ENCODE measurements at regions not wholly inside any gene's neighbourhood (a gene's known extent, or its start where the extent isn't known, plus 50 kb on each side); places are given as distances from the start of the nearest gene placed in this dataset.

GRCh38 chr15:38699633-38700230 is 135.1 kb upstream of the RASGRP1 start:
- peaks cover 70% of the 10 kb centered on the region for H3K4me1 ChIP-seq (ENCODE audit: control insufficient read depth, insufficient read depth, low read length, poor library complexity, severe bottlenecking)
- no peaks in the 10 kb centered on the region for H3K36me3 Mint-ChIP-seq
- H3K4me3 Mint-ChIP-seq, result peak overlapping the region; percentile 69 to 96 (median 84)
- H3K27me3 Mint-ChIP-seq, result no peaks in the 10 kb centered on the region
- H3K9me3 ChIP-seq (ENCODE audit: control insufficient read depth in 2 of 2, low read length in 2 of 2), result no peaks in the 10 kb centered on the region
- peaks cover 6% of the 10 kb centered on the region for H3K36me3 ChIP-seq (ENCODE audit: control insufficient read depth, insufficient read depth, low read length)
- peak overlapping the region; percentile 88 for H3K4me3 ChIP-seq (ENCODE audit: low read depth, low read length)
- DNase-seq (peak; percentile 61 to 92 (median 75)), ATAC-seq (ENCODE audit: low read depth in 2 of 2) (peak; percentile 56 to 57)
- no peaks in the 10 kb centered on the region for H3K9me3 Mint-ChIP-seq
- peaks cover 24 to 72% (median 48%) of the 10 kb centered on the region in 4 donors for H3K4me1 Mint-ChIP-seq
- no peaks in the 10 kb centered on the region for H3K27me3 ChIP-seq (ENCODE audit: control insufficient read depth, insufficient read depth, low read length)
- H3K27ac ChIP-seq (ENCODE audit: insufficient read depth, low read length, poor library complexity, severe bottlenecking), result peak overlapping the region; percentile 83
- peak overlapping the region; percentile 79 to 91 (median 80) for H3K27ac Mint-ChIP-seq

DNA sequence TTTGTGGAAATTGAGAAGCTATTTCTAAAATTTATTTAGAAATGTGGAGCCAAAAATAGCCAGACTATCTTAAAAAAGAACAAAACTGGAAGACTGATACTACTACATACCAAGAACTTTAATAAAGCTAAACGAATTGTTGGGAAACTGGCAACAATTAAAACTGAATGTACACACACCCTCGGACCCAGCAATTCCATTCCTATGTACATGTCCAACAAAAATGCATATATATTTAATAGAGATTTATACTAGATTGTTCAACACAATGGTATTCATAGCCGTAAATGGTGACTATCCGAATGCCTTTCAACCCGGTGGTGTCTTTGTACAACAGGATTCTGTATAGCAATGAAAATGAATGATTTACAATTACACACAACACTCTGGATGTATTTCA is 136.5 kb upstream of the RASGRP1 start:
- Histone ChIP-seq H3K36me3 (ENCODE audit: control insufficient read depth, insufficient read depth, low read length) (peaks cover 6% of the 10 kb centered on the region), H3K9me3 (ENCODE audit: control insufficient read depth in 2 of 2, low read length in 2 of 2) (no peaks in the 10 kb centered on the region), H3K4me3 (ENCODE audit: low read depth, low read length) (no peak overlapping the region), H3K27me3 (ENCODE audit: control insufficient read depth, insufficient read depth, low read length) (no peaks in the 10 kb centered on the region), H3K27ac (ENCODE audit: insufficient read depth, low read length, poor library complexity, severe bottlenecking) (no peak overlapping the region), H3K4me1 (ENCODE audit: control insufficient read depth, insufficient read depth, low read length, poor library complexity, severe bottlenecking) (peaks cover 67% of the 10 kb centered on the region)
- ATAC-seq (ENCODE audit: low read depth in 2 of 2) (no peak), DNase-seq (no peak)
- no peak overlapping the region for H3K4me3 Mint-ChIP-seq
- no peaks in the 10 kb centered on the region for H3K36me3 Mint-ChIP-seq
- H3K27me3 Mint-ChIP-seq, result no peaks in the 10 kb centered on the region
- H3K4me1 Mint-ChIP-seq, result peaks cover 16 to 72% (median 45%) of the 10 kb centered on the region in 4 donors
- H3K27ac Mint-ChIP-seq, result peak overlapping the region in 1 of 3 donors; percentile 20
- H3K9me3 Mint-ChIP-seq, result no peaks in the 10 kb centered on the region

- peak overlapping the region in 3 of 4 donors; percentile 7 to 34 (median 20) for H3K4me3 Mint-ChIP-seq
- H3K36me3 Mint-ChIP-seq, result no peaks in the 10 kb centered on the region
- H3K4me1 ChIP-seq (ENCODE audit: control insufficient read depth, insufficient read depth, low read length, poor library complexity, severe bottlenecking), result peaks cover 55% of the 10 kb centered on the region
- H3K4me3 ChIP-seq (ENCODE audit: low read depth, low read length), result no peak overlapping the region
- H3K27me3 Mint-ChIP-seq, result no peaks in the 10 kb centered on the region
- no peak overlapping the region for H3K27ac ChIP-seq (ENCODE audit: insufficient read depth, low read length, poor library complexity, severe bottlenecking)
- H3K27me3 ChIP-seq (ENCODE audit: control insufficient read depth, insufficient read depth, low read length), result no peaks in the 10 kb centered on the region
- H3K36me3 ChIP-seq (ENCODE audit: control insufficient read depth, insufficient read depth, low read length), result peaks cover 6% of the 10 kb centered on the region
- H3K27ac Mint-ChIP-seq, result peak overlapping the region in 1 of 3 donors; percentile 20
- peaks cover 16 to 65% (median 39%) of the 10 kb centered on the region in 4 donors for H3K4me1 Mint-ChIP-seq
- no peaks in the 10 kb centered on the region for H3K9me3 ChIP-seq (ENCODE audit: control insufficient read depth in 2 of 2, low read length in 2 of 2)
- ATAC-seq (ENCODE audit: low read depth in 2 of 2) (no peak), DNase-seq (no peak)
- no peaks in the 10 kb centered on the region for H3K9me3 Mint-ChIP-seq
These were observed 137.7 kb upstream of the RASGRP1 start for GRCh38 chr15:38702178-38702912.

DNA sequence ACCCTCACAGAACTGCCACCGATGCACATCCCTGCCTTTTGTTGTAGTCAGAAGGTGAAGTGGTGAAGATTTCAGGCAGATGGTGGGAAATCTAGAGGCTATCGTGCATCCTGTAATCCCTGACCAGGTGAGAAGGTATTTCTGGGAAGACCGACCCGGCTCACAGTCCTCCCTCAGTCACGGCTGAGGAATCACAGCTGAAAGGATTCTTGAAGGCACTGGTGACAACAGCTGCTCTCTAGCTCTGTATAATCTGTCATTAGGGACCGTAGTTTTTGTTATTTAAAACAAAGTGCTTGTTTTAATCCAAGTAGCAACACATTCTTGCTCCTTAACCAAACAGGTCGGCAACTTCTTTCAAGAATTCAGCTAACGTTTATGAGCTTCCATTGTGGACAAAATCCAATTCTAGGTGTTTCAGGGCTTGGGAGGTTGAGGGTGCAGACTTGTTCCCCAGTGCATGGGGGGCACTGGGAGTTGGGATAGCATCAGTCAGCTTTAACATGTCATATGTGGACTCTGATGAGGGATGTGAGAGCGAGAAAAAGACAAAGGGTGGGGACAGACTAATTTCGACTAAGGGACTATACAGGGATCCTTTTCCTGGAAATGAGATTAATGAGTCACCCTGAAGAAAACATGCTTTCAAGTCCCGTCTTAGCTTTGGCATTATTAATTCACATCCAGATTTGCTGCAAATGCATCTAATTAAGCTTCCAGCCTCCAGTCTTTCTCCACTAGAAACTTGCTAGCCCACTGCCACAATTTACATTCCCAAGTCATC is 141.0 kb upstream of the RASGRP1 start:
- no peaks in the 10 kb centered on the region for H3K9me3 ChIP-seq (ENCODE audit: control insufficient read depth in 2 of 2, low read length in 2 of 2)
- Mint-ChIP-seq H3K27ac (peak overlapping the region in 2 of 3 donors; percentile 0 to 6), H3K4me1 (peaks cover 3 to 50% (median 22%) of the 10 kb centered on the region in 4 donors), H3K9me3 (no peaks in the 10 kb centered on the region), H3K4me3 (no peak overlapping the region), H3K36me3 (no peaks in the 10 kb centered on the region), H3K27me3 (no peaks in the 10 kb centered on the region)
- peaks cover 30% of the 10 kb centered on the region for H3K4me1 ChIP-seq (ENCODE audit: control insufficient read depth, insufficient read depth, low read length, poor library complexity, severe bottlenecking)
- no peaks in the 10 kb centered on the region for H3K27me3 ChIP-seq (ENCODE audit: control insufficient read depth, insufficient read depth, low read length)
- ATAC-seq (ENCODE audit: low read depth in 2 of 2) (no peak), DNase-seq (peak in 1 of 3 donors; percentile 26)
- no peak overlapping the region for H3K4me3 ChIP-seq (ENCODE audit: low read depth, low read length)
- peaks cover 6% of the 10 kb centered on the region for H3K36me3 ChIP-seq (ENCODE audit: control insufficient read depth, insufficient read depth, low read length)
- no peak overlapping the region for H3K27ac ChIP-seq (ENCODE audit: insufficient read depth, low read length, poor library complexity, severe bottlenecking)

GRCh38 chr15:38706956-38707355 is 142.3 kb upstream of the RASGRP1 start:
- no peak for ATAC-seq (ENCODE audit: low read depth in 2 of 2)
- no peaks in the 10 kb centered on the region for H3K27me3 Mint-ChIP-seq
- peaks cover 4% of the 10 kb centered on the region for H3K36me3 ChIP-seq (ENCODE audit: control insufficient read depth, insufficient read depth, low read length)
- no peak overlapping the region for H3K4me3 Mint-ChIP-seq
- H3K9me3 ChIP-seq (ENCODE audit: control insufficient read depth in 2 of 2, low read length in 2 of 2), result no peaks in the 10 kb centered on the region
- no peak for DNase-seq
- no peak overlapping the region for H3K4me3 ChIP-seq (ENCODE audit: low read depth, low read length)
- H3K9me3 Mint-ChIP-seq, result no peaks in the 10 kb centered on the region
- no peaks in the 10 kb centered on the region for H3K27me3 ChIP-seq (ENCODE audit: control insufficient read depth, insufficient read depth, low read length)
- peak overlapping the region in 1 of 3 donors; percentile 12 for H3K27ac Mint-ChIP-seq
- H3K27ac ChIP-seq (ENCODE audit: insufficient read depth, low read length, poor library complexity, severe bottlenecking), result no peak overlapping the region
- H3K36me3 Mint-ChIP-seq, result no peaks in the 10 kb centered on the region
- H3K4me1 ChIP-seq (ENCODE audit: control insufficient read depth, insufficient read depth, low read length, poor library complexity, severe bottlenecking), result peaks cover 30% of the 10 kb centered on the region
- H3K4me1 Mint-ChIP-seq, result peaks cover 5 to 54% (median 20%) of the 10 kb centered on the region in 4 donors

DNA sequence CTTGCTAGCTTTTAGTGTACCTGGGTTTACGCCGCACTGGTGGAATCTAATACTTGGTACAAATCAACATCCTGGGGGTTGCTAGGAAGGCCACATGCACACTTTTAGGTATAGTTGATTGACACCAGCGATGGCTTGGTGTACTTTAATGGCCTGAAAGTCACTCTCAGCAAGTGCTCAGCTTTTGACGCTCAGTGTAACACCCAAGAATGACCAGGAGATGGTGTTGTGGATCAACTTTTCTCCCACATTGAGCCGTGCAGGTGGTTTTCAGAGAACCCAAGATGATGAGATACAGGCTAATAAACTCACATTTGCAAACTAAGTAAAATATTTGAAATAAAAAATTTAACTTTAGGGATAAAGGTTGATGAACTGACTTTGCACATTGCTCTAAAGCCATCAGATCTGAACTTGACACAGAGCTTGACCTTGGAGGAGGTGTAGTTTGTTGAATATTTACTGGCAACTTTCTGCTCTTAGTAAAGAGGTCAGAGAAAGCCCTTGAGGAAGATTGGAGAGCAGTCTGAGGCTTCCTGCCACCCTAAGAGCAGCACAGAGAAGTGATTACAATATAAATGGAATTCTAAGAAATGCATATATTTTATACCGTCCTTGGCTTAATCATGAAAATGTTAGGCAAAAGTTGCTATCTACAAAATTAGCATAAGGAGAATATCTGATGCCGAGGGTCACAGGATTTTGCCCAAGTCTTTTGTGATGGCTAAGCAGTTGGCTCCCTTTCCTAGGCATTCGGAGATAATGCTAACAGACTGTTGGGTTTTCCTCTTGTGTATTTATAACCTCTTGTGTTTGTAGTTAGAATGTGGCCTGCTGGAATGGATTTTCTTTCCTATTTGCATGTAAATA is 143.4 kb upstream of the RASGRP1 start:
- Histone ChIP-seq H3K27me3 (ENCODE audit: control insufficient read depth, insufficient read depth, low read length) (no peaks in the 10 kb centered on the region), H3K4me3 (ENCODE audit: low read depth, low read length) (no peak overlapping the region), H3K27ac (ENCODE audit: insufficient read depth, low read length, poor library complexity, severe bottlenecking) (no peak overlapping the region), H3K4me1 (ENCODE audit: control insufficient read depth, insufficient read depth, low read length, poor library complexity, severe bottlenecking) (peaks cover 26% of the 10 kb centered on the region), H3K36me3 (ENCODE audit: control insufficient read depth, insufficient read depth, low read length) (no peaks in the 10 kb centered on the region), H3K9me3 (ENCODE audit: control insufficient read depth in 2 of 2, low read length in 2 of 2) (no peaks in the 10 kb centered on the region)
- H3K9me3 Mint-ChIP-seq, result no peaks in the 10 kb centered on the region
- DNase-seq, result peak; percentile 25 to 73 (median 51)
- peak overlapping the region in 2 of 3 donors; percentile 21 to 71 for H3K27ac Mint-ChIP-seq
- H3K36me3 Mint-ChIP-seq, result no peaks in the 10 kb centered on the region
- no peaks in the 10 kb centered on the region for H3K27me3 Mint-ChIP-seq
- H3K4me3 Mint-ChIP-seq, result peak overlapping the region in 1 of 4 donors; percentile 66
- H3K4me1 Mint-ChIP-seq, result peaks cover 5 to 48% (median 19%) of the 10 kb centered on the region in 4 donors
- peak; percentile 90 to 92 for ATAC-seq (ENCODE audit: low read depth in 2 of 2)

GRCh38 chr15:38708672-38709180 is 144.1 kb upstream of the RASGRP1 start:
- Histone ChIP-seq H3K4me3 (ENCODE audit: low read depth, low read length) (no peak overlapping the region), H3K9me3 (ENCODE audit: control insufficient read depth in 2 of 2, low read length in 2 of 2) (no peaks in the 10 kb centered on the region), H3K27me3 (ENCODE audit: control insufficient read depth, insufficient read depth, low read length) (no peaks in the 10 kb centered on the region), H3K4me1 (ENCODE audit: control insufficient read depth, insufficient read depth, low read length, poor library complexity, severe bottlenecking) (peaks cover 26% of the 10 kb centered on the region), H3K27ac (ENCODE audit: insufficient read depth, low read length, poor library complexity, severe bottlenecking) (no peak overlapping the region), H3K36me3 (ENCODE audit: control insufficient read depth, insufficient read depth, low read length) (peaks cover 3% of the 10 kb centered on the region)
- H3K9me3 Mint-ChIP-seq, result no peaks in the 10 kb centered on the region
- no peaks in the 10 kb centered on the region for H3K36me3 Mint-ChIP-seq
- no peaks in the 10 kb centered on the region for H3K27me3 Mint-ChIP-seq
- DNase-seq (no peak), ATAC-seq (ENCODE audit: low read depth in 2 of 2) (no peak)
- peak overlapping the region in 1 of 3 donors; percentile 21 for H3K27ac Mint-ChIP-seq
- H3K4me1 Mint-ChIP-seq, result peaks cover 5 to 45% (median 19%) of the 10 kb centered on the region in 4 donors
- H3K4me3 Mint-ChIP-seq, result peak overlapping the region in 2 of 4 donors; percentile 6 to 23
